HCT116 (cell line): ENCODE measurements at regions not wholly inside any gene's neighbourhood (a gene's known extent, or its start where the extent isn't known, plus 50 kb on each side); places are given as distances from the start of the nearest gene placed in this dataset.

Source experiments
- ATAC-seq: fragments of 200-7000 bp; cut with Tn5 transposase; 2 replicates; pipeline ENCODE4 v1.9.1; 2020; ENCODE audit warnings: mild to moderate bottlenecking, moderate library complexity
- BruUV-seq: library from RNA; stranded (reverse); fragments of 400-500 nt; replicated peaks from 2 replicates; lab custom pipeline; 2021; lab: Mats Ljungman, UMichigan
- CTCF ChIA-PET: fragments of 300-600 bp; sonication (Branson Sonifier 250); formaldehyde crosslinking; loops from one replicate; lab custom pipeline; 2021; ENCODE audit warnings: antibody characterized with exemption; lab: Charles Lee
- POLR2A ChIA-PET: fragments of 300-600, 350-600 bp; sonication (Branson Sonifier 250); formaldehyde crosslinking; loops from one replicate; lab custom pipeline; 2021; ENCODE audit warnings: antibody characterized with exemption; lab: Charles Lee
- RAD21 ChIA-PET, 2 experiments: fragments of 300-600 bp; sonication (Branson Sonifier 250); formaldehyde crosslinking; loops; one replicate each; lab custom pipeline; 2023; ENCODE audit warnings: low total read pairs in 2 of 2; ENCODE audit not compliant: uncharacterized antibody in 2 of 2, unreplicated experiment in 2 of 2, low non-redundant PET in 1 of 2; lab: Charles Lee
- DNase-seq: peaks from one replicate; pipeline ENCODE4 v3.0.0-alpha.2; 2010; ENCODE audit warnings: low read depth, low spot score
- H2AFZ ChIP-seq: fragments of 200-600 bp; shearing (Covaris generic), sonication (generic); 2 replicates; pipeline ENCODE4 v1.6.1; 2017; ENCODE audit warnings: low read depth, mixed run types, mixed read lengths, antibody characterized with exemption, low read length; ENCODE audit not compliant: poor library complexity, severe bottlenecking
- H3K27ac ChIP-seq: 2 replicates; pipeline ENCODE4 v1.5.1; 2012; ENCODE audit warnings: low read depth, low read length
- H3K27me3 ChIP-seq: fragments of 200-600 bp; sonication (generic); 2 replicates; pipeline ENCODE4 v1.6.1; 2016; ENCODE audit warnings: mixed run types, low read length, mixed read lengths; ENCODE audit not compliant: insufficient read depth
- H3K36me3 ChIP-seq, 2 experiments: fragments of 200-500 bp in 1 of 2; fragments of 200-600 bp in 1 of 2; sonication (Bioruptor generic) in 1 of 2; sonication (generic) in 1 of 2; 2 replicates each; pipeline versions ENCODE4 v1.5.1 to v1.6.1; 2014 to 2016; ENCODE audit warnings: low read length in 2 of 2, inconsistent platforms in 1 of 2, mixed read lengths in 1 of 2, mixed run types in 1 of 2; ENCODE audit not compliant: insufficient read depth in 2 of 2, control insufficient read depth in 1 of 2
- H3K4me1 ChIP-seq, 2 experiments: fragments of 200-600 bp in 1 of 2; sonication (generic) in 1 of 2; 2 replicates each; pipeline versions ENCODE4 v1.5.1 to v1.6.1; 2012 to 2017; ENCODE audit warnings: low read length in 2 of 2, inconsistent platforms in 1 of 2, mild to moderate bottlenecking in 1 of 2, mixed read lengths in 1 of 2, mixed run types in 1 of 2, moderate library complexity in 1 of 2; ENCODE audit not compliant: insufficient read depth in 2 of 2, control insufficient read depth in 1 of 2
- H3K4me2 ChIP-seq: fragments of 200-600 bp; sonication (generic); 2 replicates; pipeline ENCODE4 v1.6.1; 2017; ENCODE audit warnings: mixed run types, low read length, mixed read lengths
- H3K4me3 ChIP-seq, 2 experiments: fragments of 200-600 bp in 1 of 2; sonication (generic) in 1 of 2; replicated peaks in 1 of 2; 2 replicates each; pipeline ENCODE4 v1.5.1; 2011 to 2016; ENCODE audit warnings: low read length in 2 of 2, control low read depth in 1 of 2, low read depth in 1 of 2, mild to moderate bottlenecking in 1 of 2, mixed read lengths in 1 of 2, mixed run types in 1 of 2
- H3K79me2 ChIP-seq: fragments of 200-600 bp; sonication (generic); 2 replicates; pipeline ENCODE4 v1.6.1; 2017; ENCODE audit warnings: mild to moderate bottlenecking, mixed run types, low read length, moderate library complexity, mixed read lengths; ENCODE audit not compliant: insufficient read depth
- H3K9ac ChIP-seq: fragments of 200-600 bp; sonication (generic); 2 replicates; pipeline ENCODE4 v1.6.1; 2016; ENCODE audit warnings: low read length, mixed read lengths
- H3K9me2 ChIP-seq: fragments of 200-600 bp; sonication (generic), shearing (Covaris generic); 2 replicates; pipeline ENCODE4 v1.6.1; 2017; ENCODE audit warnings: mixed run types, mild to moderate bottlenecking, moderate library complexity; ENCODE audit not compliant: insufficient read depth
- H3K9me3 ChIP-seq, 2 experiments: fragments of 200-500 bp in 1 of 2; fragments of 200-600 bp in 1 of 2; sonication (Bioruptor generic) in 1 of 2; sonication (generic) in 1 of 2; 2 replicates each; pipeline ENCODE4 v1.6.1; 2014 to 2017; ENCODE audit warnings: low read length in 2 of 2, mixed read lengths in 2 of 2, inconsistent platforms in 1 of 2, low read depth in 1 of 2, mild to moderate bottlenecking in 1 of 2, mixed run types in 1 of 2, moderate library complexity in 1 of 2; ENCODE audit not compliant: control insufficient read depth in 1 of 2, insufficient read depth in 1 of 2
- H4K20me1 ChIP-seq: fragments of 200-600 bp; sonication (generic), shearing (Covaris generic); 2 replicates; pipeline ENCODE4 v1.6.1; 2017; ENCODE audit warnings: mixed run types, mild to moderate bottlenecking, moderate library complexity; ENCODE audit not compliant: insufficient read depth
- CEBPB ChIP-seq: IDR thresholded peaks from 2 replicates; pipeline ENCODE4 v1.6.1; 2012; ENCODE audit warnings: low read depth
- EZH2phosphoT487 ChIP-seq: fragments of 200-600 bp; IDR thresholded peaks from 2 replicates; pipeline ENCODE4 v1.6.1; 2018; ENCODE audit warnings: antibody characterized with exemption, borderline replicate concordance
- RAD21 ChIP-seq: IDR thresholded peaks from 2 replicates; pipeline ENCODE4 v1.6.1; 2012; ENCODE audit warnings: low read depth, mild to moderate bottlenecking
- SP1 ChIP-seq: IDR thresholded peaks from 2 replicates; pipeline ENCODE4 v1.6.1; 2012; ENCODE audit warnings: low read depth
- intact Hi-C: fragments of 100-400 bp; cut with micrococcal nuclease; formaldehyde crosslinking; loops from 2 replicates; pipeline ENCODE4 v1.10.0; 2022
- TF ChIP-seq, protein P1 (sequence below): IDR thresholded peaks from 2 replicates; pipeline ENCODE4 v1.6.1; 2012

- POLR2A ChIA-PET, result no interaction called here
Observed at GRCh38 chrX:2635342-2635741, 55.8 kb upstream of the CD99 start.

GRCh38 chrX:2632533-2633504 lies 58.3 kb upstream of the CD99 start:
- peaks cover 0 to 7% of the 10 kb centered on the region in 2 experiments; a peak in 1 of 4 replicates for H3K4me1 ChIP-seq
- no peaks in the 10 kb centered on the region for H3K27me3 ChIP-seq
- POLR2A ChIA-PET, result no interaction called here
- no peak for DNase-seq
- no peak overlapping the region for H2AFZ ChIP-seq
- TF ChIP-seq CEBPB, result no peak
- H3K27ac ChIP-seq, result 0 out of 2 replicates have a peak overlapping the region, but pooled peaks have one; percentile 26
- H3K4me3 ChIP-seq, result no peak overlapping the region
- no peaks in the 10 kb centered on the region for H4K20me1 ChIP-seq
- H3K9ac ChIP-seq, result no peak overlapping the region
- peaks cover 16% of the 10 kb centered on the region; the same call in 1 of the 2 replicates for H3K79me2 ChIP-seq
- no TSS peak for BruUV-seq
- no peaks in the 10 kb centered on the region for H3K9me3 ChIP-seq
- no peak overlapping the region for H3K4me2 ChIP-seq
- H3K36me3 ChIP-seq, result peaks cover 0 to 8% of the 10 kb centered on the region in 2 experiments; a peak in 1 of 4 replicates
- intact Hi-C loops, result no loop called here
- H3K9me2 ChIP-seq, result no peaks in the 10 kb centered on the region
- RAD21 ChIA-PET, result no interaction called here
- CTCF ChIA-PET, result no interaction called here
- no peak for ATAC-seq

More at GRCh38 chrX:2635342-2635741, 55.8 kb upstream of the CD99 start:
- CTCF ChIA-PET, result no interaction called here
- intact Hi-C loops, result no loop called here
- no peak overlapping the region for H2AFZ ChIP-seq
- H4K20me1 ChIP-seq, result no peaks in the 10 kb centered on the region
- no peaks in the 10 kb centered on the region for H3K36me3 ChIP-seq
- no peaks in the 10 kb centered on the region for H3K27me3 ChIP-seq
- TF ChIP-seq RAD21 (no peak), EZH2phosphoT487 (no peak), SP1 (no peak)
- TF ChIP-seq, protein P1, sequence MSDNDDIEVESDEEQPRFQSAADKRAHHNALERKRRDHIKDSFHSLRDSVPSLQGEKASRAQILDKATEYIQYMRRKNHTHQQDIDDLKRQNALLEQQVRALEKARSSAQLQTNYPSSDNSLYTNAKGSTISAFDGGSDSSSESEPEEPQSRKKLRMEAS, result no peak
- no peak overlapping the region for H3K4me2 ChIP-seq
- ATAC-seq, result no peak
- H3K79me2 ChIP-seq, result peaks cover 16% of the 10 kb centered on the region; the same call in 1 of the 2 replicates
- RAD21 ChIA-PET, result no interaction called here
- no peaks in the 10 kb centered on the region for H3K9me2 ChIP-seq
- no peaks in the 10 kb centered on the region for H3K9me3 ChIP-seq
- no peak for DNase-seq
- H3K27ac ChIP-seq, result no peak overlapping the region
- BruUV-seq, result no TSS peak
- H3K4me3 ChIP-seq, result no peak overlapping the region
- no peak overlapping the region for H3K9ac ChIP-seq
- no peaks in the 10 kb centered on the region for H3K4me1 ChIP-seq
